Bronchial epithelial cell (primary cell): ENCODE measurements at regions not wholly inside any gene's neighbourhood (a gene's known extent, or its start where the extent isn't known, plus 50 kb on each side); places are given as distances from the start of the nearest gene placed in this dataset.

Experiments used
- DNase-seq: peaks from one replicate; pipeline ENCODE4 v3.0.0-alpha.2; 2010; ENCODE audit warnings: low read depth
- FAIRE-seq: peaks from 2 replicates; lab custom pipeline; 2011; peaks lifted over from hg19 to GRCh38; lab: Jason Lieb, UNC
- H3K27me3 ChIP-seq: 2 replicates; pipeline ENCODE4 v1.5.1; 2011; ENCODE audit warnings: low read length; ENCODE audit not compliant: control insufficient read depth, insufficient read depth
- H3K36me3 ChIP-seq: 2 replicates; pipeline ENCODE4 v1.5.1; 2011; ENCODE audit warnings: low read length; ENCODE audit not compliant: control insufficient read depth, insufficient read depth
- H3K4me3 ChIP-seq: 2 replicates; pipeline ENCODE4 v1.5.1; 2011; ENCODE audit warnings: mild to moderate bottlenecking, low read depth, low read length, control low read depth
- TF ChIP-seq, protein P1 (sequence below): IDR thresholded peaks from 2 replicates; pipeline ENCODE4 v1.5.1; 2011; ENCODE audit warnings: mild to moderate bottlenecking, moderate library complexity, low read length, control low read depth, inconsistent platforms; ENCODE audit not compliant: insufficient read depth, severe bottlenecking

DNA sequence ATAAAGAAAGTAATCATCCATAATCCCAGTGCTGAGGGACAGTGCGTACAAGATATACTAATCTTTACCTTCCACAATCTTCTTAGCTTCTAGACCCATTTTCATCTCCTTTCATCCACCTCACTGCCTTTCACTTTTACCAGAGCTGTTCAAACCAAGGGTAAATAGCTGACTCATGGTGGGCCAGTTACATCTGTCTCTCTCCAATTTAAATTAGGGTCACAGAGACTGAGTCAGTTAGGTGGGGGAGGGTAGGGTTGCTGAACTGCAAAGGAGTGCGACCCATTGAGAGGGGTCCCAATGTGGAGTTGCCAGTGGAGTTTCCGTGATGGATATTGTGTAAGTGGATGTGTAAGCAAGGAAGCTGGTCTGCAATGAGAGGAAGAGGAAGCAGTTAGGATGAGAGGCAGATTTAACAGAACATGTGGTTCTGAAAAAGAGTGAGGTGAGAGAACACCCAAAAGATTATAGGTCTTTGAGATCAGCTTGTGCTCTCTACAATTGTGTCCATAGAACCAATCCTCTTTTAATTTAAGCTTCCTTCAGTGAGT, 83.5 kb downstream of the GP2 start:
- Histone ChIP-seq H3K36me3 (no peaks in the 10 kb centered on the region), H3K27me3 (no peaks in the 10 kb centered on the region), H3K4me3 (no peak overlapping the region)
- TF ChIP-seq, protein P1, sequence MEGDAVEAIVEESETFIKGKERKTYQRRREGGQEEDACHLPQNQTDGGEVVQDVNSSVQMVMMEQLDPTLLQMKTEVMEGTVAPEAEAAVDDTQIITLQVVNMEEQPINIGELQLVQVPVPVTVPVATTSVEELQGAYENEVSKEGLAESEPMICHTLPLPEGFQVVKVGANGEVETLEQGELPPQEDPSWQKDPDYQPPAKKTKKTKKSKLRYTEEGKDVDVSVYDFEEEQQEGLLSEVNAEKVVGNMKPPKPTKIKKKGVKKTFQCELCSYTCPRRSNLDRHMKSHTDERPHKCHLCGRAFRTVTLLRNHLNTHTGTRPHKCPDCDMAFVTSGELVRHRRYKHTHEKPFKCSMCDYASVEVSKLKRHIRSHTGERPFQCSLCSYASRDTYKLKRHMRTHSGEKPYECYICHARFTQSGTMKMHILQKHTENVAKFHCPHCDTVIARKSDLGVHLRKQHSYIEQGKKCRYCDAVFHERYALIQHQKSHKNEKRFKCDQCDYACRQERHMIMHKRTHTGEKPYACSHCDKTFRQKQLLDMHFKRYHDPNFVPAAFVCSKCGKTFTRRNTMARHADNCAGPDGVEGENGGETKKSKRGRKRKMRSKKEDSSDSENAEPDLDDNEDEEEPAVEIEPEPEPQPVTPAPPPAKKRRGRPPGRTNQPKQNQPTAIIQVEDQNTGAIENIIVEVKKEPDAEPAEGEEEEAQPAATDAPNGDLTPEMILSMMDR, result no peak
- no peak for FAIRE-seq
- no peak for DNase-seq

DNA sequence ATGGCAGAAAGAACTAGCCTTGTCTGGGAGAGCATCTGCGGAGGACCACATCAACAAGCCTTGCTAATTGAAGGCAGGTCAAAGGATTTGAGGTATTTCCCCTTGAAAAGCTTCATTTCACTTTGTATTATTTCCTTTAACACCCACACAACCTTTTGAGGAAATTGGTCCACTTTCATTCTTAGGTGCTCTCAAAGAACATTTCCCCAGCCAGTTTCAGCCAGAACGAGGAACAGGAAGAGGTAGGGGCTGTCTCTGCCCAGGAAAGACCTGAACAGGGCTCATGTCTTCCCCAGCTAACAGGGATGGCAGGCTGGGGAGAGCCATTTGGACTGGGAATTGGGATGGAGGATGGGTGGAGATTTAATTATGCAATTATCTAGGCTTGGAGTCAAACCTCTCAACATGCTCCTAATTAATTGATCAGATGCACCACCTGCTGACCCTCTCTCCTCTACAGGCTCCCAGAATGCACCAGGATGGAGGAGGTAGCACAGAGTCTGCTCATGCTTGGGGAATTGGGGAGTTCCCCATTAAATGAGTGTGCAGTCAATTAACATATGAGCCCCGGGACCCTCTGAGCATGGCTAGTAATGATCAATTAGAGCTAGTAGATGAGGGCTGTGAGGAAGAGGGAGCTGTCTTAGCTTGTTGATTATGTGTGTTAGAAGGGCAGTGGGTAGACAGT, 84.6 kb downstream of the GP2 start:
- H3K27me3 ChIP-seq, result no peaks in the 10 kb centered on the region
- DNase-seq (no peak), FAIRE-seq (no peak)
- no peak overlapping the region for H3K4me3 ChIP-seq
- no peaks in the 10 kb centered on the region for H3K36me3 ChIP-seq
- TF ChIP-seq, protein P1, result no peak

DNA sequence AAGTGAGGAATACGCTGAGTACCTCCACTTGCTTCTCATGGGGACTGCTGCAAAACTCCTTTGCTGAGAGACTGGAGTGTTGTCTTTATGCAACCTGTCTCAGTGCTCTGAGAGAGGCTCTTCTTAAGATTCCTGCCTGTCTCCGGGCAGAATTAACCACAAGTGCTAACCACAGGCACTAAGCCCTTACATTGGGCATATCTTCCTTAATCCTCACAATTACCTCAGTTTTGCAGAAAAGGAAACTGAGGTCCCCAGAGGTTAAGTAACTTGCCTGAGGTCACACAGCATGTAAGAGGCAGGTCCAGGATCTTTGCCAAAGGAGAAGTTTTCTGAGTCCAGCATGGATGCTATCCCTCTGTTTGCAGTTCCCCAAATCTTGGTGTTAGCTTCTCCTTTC, 86.0 kb downstream of the GP2 start:
- Histone ChIP-seq H3K27me3 (no peaks in the 10 kb centered on the region), H3K36me3 (no peaks in the 10 kb centered on the region), H3K4me3 (no peak overlapping the region)
- TF ChIP-seq, protein P1, result no peak
- no peak for FAIRE-seq
- DNase-seq, result no peak

DNA sequence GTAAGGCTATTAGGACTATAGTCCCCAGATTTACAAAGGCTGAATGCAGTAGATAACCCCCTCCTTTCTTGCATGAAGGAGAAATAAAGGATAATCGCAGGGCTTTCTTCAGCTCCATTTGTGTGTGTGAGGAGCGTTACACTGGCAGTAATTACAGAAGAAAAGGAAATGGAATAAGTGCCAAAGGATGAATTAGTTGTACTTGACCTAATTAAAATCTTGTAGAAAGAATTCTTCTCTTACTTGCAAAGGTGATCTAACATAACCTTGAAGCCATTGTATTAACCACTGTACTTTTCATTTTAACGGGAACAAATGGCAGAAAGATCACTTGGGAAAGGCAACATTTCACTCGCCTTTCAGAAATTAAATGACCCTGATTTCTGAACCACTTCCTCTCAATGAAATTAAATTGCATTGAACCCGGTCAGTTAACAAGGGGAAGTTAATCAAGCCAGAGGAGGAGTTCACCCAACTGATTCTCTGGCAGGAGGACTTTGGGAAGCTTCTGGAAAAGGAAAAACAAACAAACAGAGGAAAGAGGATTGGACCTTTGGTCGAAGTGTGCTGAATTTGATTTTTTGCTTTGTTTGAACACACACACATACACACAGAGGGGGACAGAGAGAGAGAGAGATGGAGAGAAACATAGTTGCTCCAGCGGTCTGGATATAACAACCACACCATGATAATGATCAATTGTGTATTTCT, 90.6 kb downstream of the GP2 start:
- H3K36me3 ChIP-seq, result no peaks in the 10 kb centered on the region
- FAIRE-seq (no peak), DNase-seq (no peak)
- no peaks in the 10 kb centered on the region for H3K27me3 ChIP-seq
- no peak overlapping the region for H3K4me3 ChIP-seq
- TF ChIP-seq, protein P1, result no peak

DNA sequence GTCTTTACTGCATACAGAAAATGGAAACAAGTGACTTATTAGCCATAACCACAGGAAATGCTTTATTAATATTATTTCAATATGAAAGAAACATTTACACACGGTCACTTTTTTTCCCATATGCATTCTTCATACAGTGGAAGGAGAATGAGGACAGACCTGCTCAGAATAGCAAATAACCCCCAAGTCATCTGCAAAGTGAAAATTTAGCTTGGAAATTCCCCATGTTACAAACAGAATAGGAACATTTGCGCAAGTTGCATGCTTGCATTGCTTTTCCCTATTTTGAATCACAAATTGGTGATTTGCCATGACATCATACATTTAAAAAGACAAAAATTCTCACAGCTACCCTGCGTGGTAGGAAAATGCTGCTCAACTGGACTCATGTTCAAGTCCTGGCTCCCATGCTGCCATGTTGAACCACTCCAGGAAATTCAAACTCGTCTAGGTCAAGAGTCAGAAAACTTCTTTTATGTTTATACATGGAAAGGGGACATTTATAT, 102.0 kb downstream of the GP2 start:
- H3K36me3 ChIP-seq, result no peaks in the 10 kb centered on the region
- DNase-seq, result no peak
- H3K27me3 ChIP-seq, result no peaks in the 10 kb centered on the region
- FAIRE-seq, result no peak
- H3K4me3 ChIP-seq, result no peak overlapping the region
- TF ChIP-seq, protein P1, result no peak
